Activated naive CD4-positive, alpha-beta T cell treated with anti-CD3 and anti-CD28 coated beads, Interleukin-2, amount 50 U/mL, for 72 hours (primary cell): ENCODE measurements at regions not wholly inside any gene's neighbourhood (a gene's known extent, or its start where the extent isn't known, plus 50 kb on each side); places are given as distances from the start of the nearest gene placed in this dataset.

Experiments
- ATAC-seq, 2 donors: fragments of 150-1000 bp; cut with Tn5 transposase; 2 replicates each; pipeline ENCODE4 v1.10.0; 2021; ENCODE audit warnings: mild to moderate bottlenecking in 2 of 2, moderate library complexity in 2 of 2
- DNase-seq, 2 donors: peaks; one replicate each; pipeline ENCODE4 v3.0.0; 2021 to 2022; ENCODE audit warnings: low spot score in 2 of 2
- H3K27ac Mint-ChIP-seq, 2 donors: one replicate each; pipeline ENCODE4 v1.8.0; 2022; ENCODE audit warnings: mild to moderate bottlenecking in 2 of 2, mixed read lengths in 2 of 2
- H3K36me3 Mint-ChIP-seq, 2 donors: one replicate each; pipeline ENCODE4 v1.8.0; 2022; ENCODE audit warnings: mixed read lengths in 2 of 2
- H3K9me3 Mint-ChIP-seq, 2 donors: one replicate each; pipeline ENCODE4 v1.8.0; 2022; ENCODE audit warnings: mixed read lengths in 2 of 2

GRCh38 chr5:168176941-168177340, 114.5 kb upstream of the WWC1 start:
- no peak for DNase-seq
- H3K9me3 Mint-ChIP-seq: no peaks in the 10 kb centered on the region
- no peak overlapping the region for H3K27ac Mint-ChIP-seq
- H3K36me3 Mint-ChIP-seq: no peaks in the 10 kb centered on the region
- no peak for ATAC-seq

- Mint-ChIP-seq H3K27ac (no peak overlapping the region), H3K36me3 (no peaks in the 10 kb centered on the region), H3K9me3 (no peaks in the 10 kb centered on the region)
- DNase-seq: no peak
- ATAC-seq: no peak
These were observed 113.5 kb upstream of the WWC1 start for GRCh38 chr5:168177831-168178450.

- ATAC-seq: peak; percentile 80 to 81
- H3K9me3 Mint-ChIP-seq: no peaks in the 10 kb centered on the region
- DNase-seq: no peak
- no peak overlapping the region for H3K27ac Mint-ChIP-seq
- H3K36me3 Mint-ChIP-seq: no peaks in the 10 kb centered on the region
These were observed 112.3 kb upstream of the WWC1 start for GRCh38 chr5:168179192-168179593.

GRCh38 chr5:168182269-168182668, 109.2 kb upstream of the WWC1 start:
- no peaks in the 10 kb centered on the region for H3K36me3 Mint-ChIP-seq

GRCh38 chr5:168184103-168184502, 107.3 kb upstream of the WWC1 start:
- DNase-seq (no peak), ATAC-seq (no peak)
- no peaks in the 10 kb centered on the region for H3K9me3 Mint-ChIP-seq
- no peaks in the 10 kb centered on the region for H3K36me3 Mint-ChIP-seq
- H3K27ac Mint-ChIP-seq: no peak overlapping the region

More at GRCh38 chr5:168182269-168182668, 109.2 kb upstream of the WWC1 start:
- DNase-seq (no peak), ATAC-seq (no peak)
- no peaks in the 10 kb centered on the region for H3K9me3 Mint-ChIP-seq
- H3K27ac Mint-ChIP-seq: no peak overlapping the region

- no peaks in the 10 kb centered on the region for H3K9me3 Mint-ChIP-seq
- DNase-seq (no peak), ATAC-seq (no peak)
- no peaks in the 10 kb centered on the region for H3K36me3 Mint-ChIP-seq
- no peak overlapping the region for H3K27ac Mint-ChIP-seq
These were observed 105.0 kb upstream of the WWC1 start for GRCh38 chr5:168186289-168187074.

GRCh38 chr5:168187614-168188013, 103.8 kb upstream of the WWC1 start:
- no peaks in the 10 kb centered on the region for H3K36me3 Mint-ChIP-seq
- DNase-seq: no peak
- no peak overlapping the region for H3K27ac Mint-ChIP-seq
- H3K9me3 Mint-ChIP-seq: no peaks in the 10 kb centered on the region
- ATAC-seq: no peak

GRCh38 chr5:168188182-168188581, 103.3 kb upstream of the WWC1 start:
- no peak for ATAC-seq

GRCh38 chr5:168192120-168192519, 99.3 kb upstream of the WWC1 start:
- no peaks in the 10 kb centered on the region for H3K36me3 Mint-ChIP-seq
- H3K9me3 Mint-ChIP-seq: no peaks in the 10 kb centered on the region
- DNase-seq: no peak
- no peak overlapping the region for H3K27ac Mint-ChIP-seq
- ATAC-seq: no peak

More at GRCh38 chr5:168188182-168188581, 103.3 kb upstream of the WWC1 start:
- no peak for DNase-seq
- Mint-ChIP-seq H3K27ac (no peak overlapping the region), H3K9me3 (no peaks in the 10 kb centered on the region), H3K36me3 (no peaks in the 10 kb centered on the region)

GRCh38 chr5:168193493-168194250, 97.8 kb upstream of the WWC1 start:
- Mint-ChIP-seq H3K27ac (no peak overlapping the region), H3K9me3 (no peaks in the 10 kb centered on the region), H3K36me3 (no peaks in the 10 kb centered on the region)
- DNase-seq: no peak
- ATAC-seq: no peak

GRCh38 chr5:168195110-168195509, 96.3 kb upstream of the WWC1 start:
- Mint-ChIP-seq H3K36me3 (no peaks in the 10 kb centered on the region), H3K9me3 (no peaks in the 10 kb centered on the region), H3K27ac (peak overlapping the region in 1 of 2 donors; percentile 60)
- DNase-seq (no peak), ATAC-seq (no peak)

GRCh38 chr5:168198359-168198758, 93.1 kb upstream of the WWC1 start:
- Mint-ChIP-seq H3K27ac (no peak overlapping the region), H3K36me3 (no peaks in the 10 kb centered on the region), H3K9me3 (no peaks in the 10 kb centered on the region)
- no peak for DNase-seq
- ATAC-seq: no peak

GRCh38 chr5:168202996-168203395, 88.4 kb upstream of the WWC1 start:
- Mint-ChIP-seq H3K27ac (no peak overlapping the region), H3K9me3 (no peaks in the 10 kb centered on the region), H3K36me3 (no peaks in the 10 kb centered on the region)
- no peak for DNase-seq
- no peak for ATAC-seq

- H3K36me3 Mint-ChIP-seq: no peaks in the 10 kb centered on the region
- DNase-seq: no peak
- ATAC-seq: no peak
- H3K27ac Mint-ChIP-seq: no peak overlapping the region
- H3K9me3 Mint-ChIP-seq: no peaks in the 10 kb centered on the region
These were observed 87.3 kb upstream of the WWC1 start for GRCh38 chr5:168204165-168204564.

GRCh38 chr5:168207450-168208029, 83.9 kb upstream of the WWC1 start:
- no peaks in the 10 kb centered on the region for H3K9me3 Mint-ChIP-seq
- H3K36me3 Mint-ChIP-seq: no peaks in the 10 kb centered on the region
- no peak for DNase-seq
- ATAC-seq: no peak
- no peak overlapping the region for H3K27ac Mint-ChIP-seq

GRCh38 chr5:168209244-168209995, 82.0 kb upstream of the WWC1 start:
- ATAC-seq: no peak
- no peak for DNase-seq
- H3K36me3 Mint-ChIP-seq: no peaks in the 10 kb centered on the region

More at GRCh38 chr5:168209244-168209995, 82.0 kb upstream of the WWC1 start:
- Mint-ChIP-seq H3K9me3 (no peaks in the 10 kb centered on the region), H3K27ac (no peak overlapping the region)
